T1000 (cell line): ENCODE measurements at regions not wholly inside any gene's neighbourhood (a gene's known extent, or its start where the extent isn't known, plus 50 kb on each side); places are given as distances from the start of the nearest gene placed in this dataset.
"Not testable (repeated sequence)": the region's sequence is repeated elsewhere in the genome, so short reads cannot be mapped to it uniquely, and the experiment has no call there.

Experiments
- DNase-seq: peaks from one replicate; lab custom pipeline; 2025; ENCODE audit warnings: mixed read lengths; lab: John Stamatoyannopoulos, UW

DNA sequence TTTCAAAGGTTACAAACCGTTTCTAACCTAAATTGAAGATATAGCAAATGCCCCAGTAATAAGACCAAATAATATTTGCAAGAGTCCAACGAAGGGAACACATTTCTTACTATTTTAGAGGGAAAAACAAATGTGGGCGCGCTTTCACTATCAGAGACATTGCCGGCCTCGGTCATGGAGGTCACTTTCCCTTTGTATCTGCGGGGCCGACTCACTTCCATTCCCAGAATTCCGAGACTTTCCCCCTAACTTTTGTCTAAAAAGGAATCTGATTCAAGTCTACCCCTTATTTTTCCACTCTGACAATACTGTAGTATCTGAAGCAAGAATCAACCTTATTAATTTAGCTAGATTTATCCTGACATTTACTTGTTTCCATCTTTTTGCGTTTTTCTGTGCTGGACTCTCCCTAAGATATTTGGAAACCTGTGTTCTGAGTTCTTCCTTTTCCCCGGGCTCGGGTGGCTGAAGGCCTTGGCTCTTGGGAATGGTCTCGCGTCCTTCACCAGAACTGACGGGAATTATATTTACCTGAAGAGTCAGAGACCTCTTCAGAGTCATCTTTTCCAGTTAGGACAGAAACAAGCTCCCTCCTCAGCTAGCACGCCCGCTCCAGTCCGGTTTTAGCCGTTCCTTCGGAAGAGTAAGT lies 71.8 kb upstream of the ZNF184 start:
- no peak for DNase-seq

DNA sequence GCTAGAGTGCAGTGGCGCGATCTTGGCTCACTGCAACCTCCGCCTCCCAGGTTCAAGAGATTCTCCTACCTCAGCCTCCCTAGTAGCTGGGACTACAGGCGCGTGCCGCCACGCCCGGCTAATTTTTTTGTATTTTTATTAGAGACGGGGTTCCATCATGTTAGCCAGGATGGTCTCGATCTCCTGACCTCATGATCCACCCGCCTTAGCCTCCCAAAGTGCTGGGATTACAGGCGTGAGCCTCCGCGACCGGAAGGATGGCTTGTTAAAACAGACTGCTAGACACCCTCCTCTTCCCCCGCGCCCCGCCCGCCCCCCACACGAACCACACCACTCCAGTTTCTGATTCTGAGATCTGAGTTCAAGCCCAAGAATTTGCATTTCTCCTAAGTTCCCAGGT lies 71.2 kb upstream of the ZNF184 start:
- not testable (repeated sequence) for DNase-seq

DNA sequence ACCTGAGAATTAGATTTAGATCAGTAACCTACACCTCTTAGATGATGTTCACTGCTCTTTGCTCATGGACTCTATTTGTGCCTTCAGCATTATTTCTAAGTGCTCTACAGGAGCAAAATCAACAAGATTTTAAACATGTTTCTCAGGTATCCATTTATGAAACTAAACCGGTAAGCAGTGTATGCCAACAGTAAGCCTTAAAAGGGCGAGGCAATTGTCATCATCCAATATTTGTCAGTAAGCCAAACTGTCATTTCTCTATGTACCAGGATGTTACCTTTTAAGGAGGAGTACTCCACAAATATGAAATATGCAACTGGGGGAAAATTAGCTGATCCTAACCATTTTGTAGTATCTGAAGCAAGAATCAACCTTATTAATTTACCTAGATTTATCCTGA lies 69.6 kb upstream of the ZNF184 start:
- DNase-seq, result no peak

DNA sequence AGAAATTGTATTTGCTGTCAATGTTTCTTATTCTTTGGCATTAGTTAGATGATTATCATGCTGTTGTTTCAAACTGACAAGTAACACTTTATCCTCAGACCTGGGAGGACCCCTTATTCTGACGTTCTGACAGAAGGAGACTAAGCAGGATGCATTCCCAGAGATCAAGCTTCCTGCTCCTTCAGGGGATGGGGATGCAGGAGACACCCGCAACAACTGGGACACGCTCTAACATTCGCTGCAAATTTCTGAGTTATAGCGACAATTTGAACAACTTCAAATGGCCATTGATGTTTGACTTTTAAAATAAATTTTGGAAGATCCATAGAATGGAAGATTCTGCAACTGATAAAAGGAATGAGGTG lies 69.0 kb upstream of the ZNF184 start:
- no peak for DNase-seq

GRCh38 chr6:27541212-27541932 lies 68.5 kb upstream of the ZNF184 start:
- DNase-seq, result no peak

- no peak for DNase-seq
Measured at GRCh38 chr6:27539551-27539950, 66.6 kb upstream of the ZNF184 start.

GRCh38 chr6:27532820-27533538 lies 60.1 kb upstream of the ZNF184 start:
- DNase-seq, result no peak

- DNase-seq, result no peak
Measured at GRCh38 chr6:27531772-27532459, 59.0 kb upstream of the ZNF184 start.

DNA sequence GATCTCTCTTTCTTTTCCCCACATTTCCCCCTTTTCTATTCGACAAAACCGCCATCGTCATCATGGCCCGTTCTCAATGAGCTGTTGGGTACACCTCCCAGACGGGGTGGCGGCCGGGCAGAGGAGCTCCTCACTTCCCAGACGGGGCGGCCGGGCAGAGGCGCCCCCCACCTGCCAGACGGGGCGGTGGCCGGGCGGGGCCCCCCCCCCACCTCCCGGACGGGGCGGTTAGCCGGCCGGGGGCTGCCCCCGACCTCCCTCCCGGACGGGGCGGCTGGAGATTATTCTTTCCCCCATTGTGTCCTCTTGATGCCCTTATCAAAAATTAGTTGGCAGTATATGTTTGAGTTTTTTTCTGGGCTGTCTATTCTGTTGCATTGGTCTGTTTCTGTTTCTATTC lies 56.9 kb upstream of the ZNF184 start:
- DNase-seq, result not testable (repeated sequence)

DNA sequence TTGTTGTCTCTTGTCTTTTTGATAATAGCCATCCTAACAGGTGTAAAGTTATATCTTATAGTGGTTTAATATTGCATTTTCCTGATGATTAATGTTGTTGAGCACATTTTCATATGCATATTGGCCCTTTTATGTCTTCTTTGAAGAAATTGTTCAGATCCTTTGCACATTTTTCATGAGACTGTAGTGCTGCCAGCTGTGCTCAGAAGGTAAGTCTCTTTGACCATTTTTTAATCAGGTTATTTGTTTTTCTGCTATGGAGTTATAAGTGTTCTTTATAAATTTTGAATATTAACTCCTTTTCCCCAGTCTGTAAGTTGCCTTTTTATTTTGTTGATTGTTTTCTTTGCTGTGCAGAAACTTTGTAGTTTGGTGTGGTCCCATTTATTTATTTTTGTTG lies 55.8 kb upstream of the ZNF184 start:
- no peak for DNase-seq
